Tibial artery (tissue), 4 donors: ENCODE measurements at regions not wholly inside any gene's neighbourhood (a gene's known extent, or its start where the extent isn't known, plus 50 kb on each side); places are given as distances from the start of the nearest gene placed in this dataset.

Experiments used
- DNase-seq, 2 donors: peaks; one replicate each; pipeline ENCODE4 v3.0.0-alpha.2; 2019
- H3K27ac ChIP-seq, 2 donors: fragments of 200-600 bp; sonication (generic) in 1 of 2; 1 replicate in 1 of 2; 2 replicates in 1 of 2; pipeline ENCODE4 v1.5.1; 2018 to 2019; ENCODE audit warnings: mild to moderate bottlenecking in 1 of 2
- H3K27me3 ChIP-seq, 2 donors: fragments of 200-600 bp; sonication (generic) in 1 of 2; one replicate each; pipeline versions ENCODE4 v1.5.1 to v1.6.0; 2016 to 2019
- H3K36me3 ChIP-seq, 3 donors: fragments of 200-600 bp; sonication (generic) in 2 of 3; one replicate each; pipeline ENCODE4 v1.5.1; 2016 to 2019; ENCODE audit warnings: mild to moderate bottlenecking in 2 of 3
- H3K4me1 ChIP-seq, 4 donors: fragments of 200-600 bp; sonication (generic) in 2 of 4; 1 replicate in 3 of 4; 2 replicates in 1 of 4; pipeline ENCODE4 v1.5.1; 2016 to 2019
- H3K4me3 ChIP-seq, 2 donors: fragments of 200-600 bp; sonication (generic) in 1 of 2; 1 replicate in 1 of 2; 2 replicates in 1 of 2; pipeline ENCODE4 v1.5.1; 2018 to 2019; ENCODE audit warnings: mild to moderate bottlenecking in 2 of 2
- H3K9me3 ChIP-seq, 3 donors: fragments of 200-600 bp; sonication (generic) in 1 of 3; one replicate each; pipeline ENCODE4 v1.5.1; 2016 to 2019
- intact Hi-C: fragments of 100-400 bp; cut with DNase I; formaldehyde crosslinking; loops from one replicate; pipeline ENCODE4 v1.15.0; 2023; ENCODE audit warnings: low total_unique reads
- TF ChIP-seq, protein P1 (sequence below), 2 experiments: fragments of 200-600 bp in 1 of 2; fragments of 450-650 bp in 1 of 2; IDR thresholded peaks; one replicate each; pipeline ENCODE4 v1.5.1; 2017 to 2019; ENCODE audit warnings: antibody characterized with exemption in 2 of 2, mild to moderate bottlenecking in 1 of 2, moderate library complexity in 1 of 2

GRCh38 chr9:107144475-107144874, 138.6 kb upstream of the RAD23B start:
- TF ChIP-seq, protein P1, sequence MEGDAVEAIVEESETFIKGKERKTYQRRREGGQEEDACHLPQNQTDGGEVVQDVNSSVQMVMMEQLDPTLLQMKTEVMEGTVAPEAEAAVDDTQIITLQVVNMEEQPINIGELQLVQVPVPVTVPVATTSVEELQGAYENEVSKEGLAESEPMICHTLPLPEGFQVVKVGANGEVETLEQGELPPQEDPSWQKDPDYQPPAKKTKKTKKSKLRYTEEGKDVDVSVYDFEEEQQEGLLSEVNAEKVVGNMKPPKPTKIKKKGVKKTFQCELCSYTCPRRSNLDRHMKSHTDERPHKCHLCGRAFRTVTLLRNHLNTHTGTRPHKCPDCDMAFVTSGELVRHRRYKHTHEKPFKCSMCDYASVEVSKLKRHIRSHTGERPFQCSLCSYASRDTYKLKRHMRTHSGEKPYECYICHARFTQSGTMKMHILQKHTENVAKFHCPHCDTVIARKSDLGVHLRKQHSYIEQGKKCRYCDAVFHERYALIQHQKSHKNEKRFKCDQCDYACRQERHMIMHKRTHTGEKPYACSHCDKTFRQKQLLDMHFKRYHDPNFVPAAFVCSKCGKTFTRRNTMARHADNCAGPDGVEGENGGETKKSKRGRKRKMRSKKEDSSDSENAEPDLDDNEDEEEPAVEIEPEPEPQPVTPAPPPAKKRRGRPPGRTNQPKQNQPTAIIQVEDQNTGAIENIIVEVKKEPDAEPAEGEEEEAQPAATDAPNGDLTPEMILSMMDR (IDR thresholded peaks at IDR 0.05), result no peak
- intact Hi-C loops, result no loop called here

GRCh38 chr9:107147134-107147533, 135.9 kb upstream of the RAD23B start:
- Histone ChIP-seq H3K9me3 (no peaks in the 10 kb centered on the region), H3K4me1 (peaks cover 0 to 18% (median 15%) of the 10 kb centered on the region in 4 donors), H3K27me3 (no peaks in the 10 kb centered on the region), H3K36me3 (no peaks in the 10 kb centered on the region), H3K27ac (no peak overlapping the region), H3K4me3 (no peak overlapping the region)
- TF ChIP-seq, protein P1 (IDR thresholded peaks at IDR 0.05), result no peak
- no peak for DNase-seq
- intact Hi-C loops, result no loop called here

More at GRCh38 chr9:107144475-107144874, 138.6 kb upstream of the RAD23B start:
- H3K4me1 ChIP-seq, result peaks cover 0 to 25% (median 20%) of the 10 kb centered on the region in 4 donors
- H3K27ac ChIP-seq, result no peak overlapping the region
- H3K27me3 ChIP-seq, result no peaks in the 10 kb centered on the region
- H3K4me3 ChIP-seq, result no peak overlapping the region
- no peak for DNase-seq
- no peaks in the 10 kb centered on the region for H3K36me3 ChIP-seq
- no peaks in the 10 kb centered on the region for H3K9me3 ChIP-seq

- Histone ChIP-seq H3K27me3 (no peaks in the 10 kb centered on the region), H3K4me1 (peaks cover 0 to 8% (median 5%) of the 10 kb centered on the region in 4 donors), H3K36me3 (no peaks in the 10 kb centered on the region), H3K9me3 (no peaks in the 10 kb centered on the region), H3K4me3 (no peak overlapping the region), H3K27ac (no peak overlapping the region)
- no peak for DNase-seq
- intact Hi-C loops, result no loop called here
- TF ChIP-seq, protein P1 (IDR thresholded peaks at IDR 0.05), result no peak
Measured at GRCh38 chr9:107148216-107148615, 134.9 kb upstream of the RAD23B start.

DNA sequence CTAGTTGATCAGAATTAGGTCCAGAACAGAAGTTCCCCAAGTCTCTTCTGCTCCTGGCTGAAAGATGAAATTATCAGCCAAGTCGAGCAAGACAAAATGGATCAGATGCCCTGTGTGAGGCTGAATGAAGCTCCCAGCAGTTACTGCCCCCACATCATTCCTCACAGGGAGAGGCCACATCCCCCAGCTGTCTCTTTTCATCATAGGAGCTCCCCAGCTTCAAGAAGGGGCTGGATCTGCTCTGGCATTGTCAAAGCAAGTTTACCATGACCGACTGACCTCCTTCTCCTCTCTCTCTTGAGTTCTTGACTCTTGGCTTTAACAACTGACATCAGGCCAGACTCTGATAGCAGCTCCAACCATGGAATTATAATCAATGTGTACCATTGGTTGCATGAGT, 133.3 kb upstream of the RAD23B start:
- Histone ChIP-seq H3K36me3 (no peaks in the 10 kb centered on the region), H3K9me3 (no peaks in the 10 kb centered on the region), H3K4me1 (peaks cover 0 to under 1% (median 0%) of the 10 kb centered on the region in 4 donors), H3K27ac (no peak overlapping the region), H3K4me3 (no peak overlapping the region), H3K27me3 (no peaks in the 10 kb centered on the region)
- no peak for DNase-seq
- intact Hi-C loops, result no loop called here
- TF ChIP-seq, protein P1 (IDR thresholded peaks at IDR 0.05), result no peak

- H3K4me1 ChIP-seq, result no peaks in the 10 kb centered on the region
- no peaks in the 10 kb centered on the region for H3K27me3 ChIP-seq
- H3K36me3 ChIP-seq, result no peaks in the 10 kb centered on the region
- H3K9me3 ChIP-seq, result no peaks in the 10 kb centered on the region
- intact Hi-C loops, result no loop called here
- H3K27ac ChIP-seq, result no peak overlapping the region
- TF ChIP-seq, protein P1 (IDR thresholded peaks at IDR 0.05), result no peak
- H3K4me3 ChIP-seq, result no peak overlapping the region
- DNase-seq, result no peak
Measured at GRCh38 chr9:107153336-107153735, 129.7 kb upstream of the RAD23B start.

DNA sequence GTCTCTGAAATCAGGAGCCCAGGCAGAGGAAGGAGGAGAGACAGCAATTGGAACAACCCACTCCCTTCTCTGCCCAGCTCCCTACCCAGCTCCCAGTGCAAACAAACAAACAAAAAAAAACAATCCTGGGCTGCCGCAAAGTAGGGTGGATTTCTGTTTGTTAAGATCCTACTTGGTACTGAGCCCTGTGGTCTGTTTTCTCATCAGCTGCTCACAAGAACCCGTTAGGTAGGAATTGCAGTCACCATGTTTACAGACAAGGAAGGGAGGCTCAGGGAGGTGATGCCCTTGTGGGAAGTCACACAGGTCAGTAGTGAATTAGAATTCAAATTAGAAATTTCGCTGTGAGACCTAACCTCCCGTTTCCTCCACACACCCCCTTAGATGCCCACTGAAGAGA, 128.8 kb upstream of the RAD23B start:
- no peak overlapping the region for H3K4me3 ChIP-seq
- intact Hi-C loops, result no loop called here
- no peaks in the 10 kb centered on the region for H3K36me3 ChIP-seq
- no peak for DNase-seq
- no peak overlapping the region for H3K27ac ChIP-seq
- no peaks in the 10 kb centered on the region for H3K27me3 ChIP-seq
- no peaks in the 10 kb centered on the region for H3K4me1 ChIP-seq
- no peaks in the 10 kb centered on the region for H3K9me3 ChIP-seq
- TF ChIP-seq, protein P1 (IDR thresholded peaks at IDR 0.05), result no peak
